Anterior cingulate cortex (tissue), 58 donors: ENCODE measurements at regions not wholly inside any gene's neighbourhood (a gene's known extent, or its start where the extent isn't known, plus 50 kb on each side); places are given as distances from the start of the nearest gene placed in this dataset.

Experiments used
- DNase-seq, 58 donors: peaks; one replicate each; lab custom pipeline; 2025; lab: John Stamatoyannopoulos, UW

DNA sequence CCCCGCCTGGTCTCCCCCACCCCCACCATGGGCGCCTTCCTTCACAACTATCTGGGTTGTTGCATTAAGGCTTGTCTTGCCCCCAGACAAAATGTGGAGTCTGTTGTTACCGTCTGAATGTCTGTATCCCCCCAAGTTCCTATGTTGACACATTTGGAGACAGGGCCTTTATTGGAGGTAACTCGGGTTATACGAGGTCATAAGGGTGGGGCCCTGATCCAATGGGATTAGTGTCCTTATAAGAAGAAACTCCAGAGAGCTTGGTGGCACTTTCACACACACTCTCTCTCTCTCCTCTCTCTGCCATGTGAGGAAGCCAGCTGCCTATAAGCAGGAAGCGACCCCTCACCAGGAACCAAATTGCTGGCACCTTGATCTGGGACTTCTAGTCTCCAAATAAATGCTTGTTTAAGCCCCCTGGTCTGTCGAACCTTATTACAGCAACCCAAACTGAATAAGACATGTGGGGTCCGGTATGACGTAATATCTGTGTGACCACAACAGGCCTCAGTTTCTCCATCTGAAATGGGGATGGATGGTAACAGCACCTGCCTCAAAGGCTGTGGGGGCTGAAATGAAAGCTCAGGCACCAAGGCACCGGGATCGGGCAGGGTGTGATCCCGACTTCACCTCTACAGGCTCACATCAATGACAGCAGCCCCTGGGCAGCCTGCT, 222.3 kb downstream of the CTTN start:
- no peak for DNase-seq

DNA sequence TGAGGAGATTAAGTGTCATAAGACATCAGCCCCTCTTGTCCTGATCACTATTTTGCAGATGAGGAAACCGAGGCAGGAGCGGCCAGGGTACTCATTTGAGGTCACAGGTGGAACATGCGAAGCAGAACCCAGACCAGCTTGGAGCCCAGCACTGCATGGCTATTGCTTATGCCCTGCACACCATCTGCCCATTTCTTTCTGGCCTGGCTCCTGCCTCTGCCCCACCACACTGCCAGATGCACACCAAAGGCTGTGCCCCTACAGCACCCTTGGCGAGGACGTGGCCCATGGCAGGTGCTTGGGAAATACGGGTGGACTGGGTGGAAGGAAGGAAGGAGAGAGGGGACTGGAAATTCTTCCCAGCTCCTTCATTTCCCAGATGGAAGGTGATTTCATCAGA, 222.9 kb downstream of the CTTN start:
- DNase-seq, result no peak

DNA sequence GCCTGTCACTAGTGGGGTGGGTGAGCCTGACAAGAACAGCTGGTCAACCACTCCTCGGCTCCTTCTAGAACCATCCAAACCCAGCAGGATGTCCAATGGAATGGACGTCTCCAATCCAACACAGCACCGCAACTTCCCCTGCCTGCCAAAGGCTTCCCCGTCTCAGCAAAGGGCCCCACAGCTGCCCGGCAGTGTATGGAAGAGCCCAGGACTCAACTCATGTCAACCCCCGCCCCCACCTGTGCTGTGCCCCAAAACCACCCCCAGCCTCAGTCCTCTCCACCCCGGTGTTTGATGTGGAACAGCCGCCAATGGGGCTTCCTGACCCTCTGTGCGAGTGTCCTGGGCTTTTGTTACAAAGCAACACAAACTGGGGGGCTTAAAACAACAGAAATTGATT, 223.8 kb downstream of the CTTN start:
- no peak for DNase-seq

DNA sequence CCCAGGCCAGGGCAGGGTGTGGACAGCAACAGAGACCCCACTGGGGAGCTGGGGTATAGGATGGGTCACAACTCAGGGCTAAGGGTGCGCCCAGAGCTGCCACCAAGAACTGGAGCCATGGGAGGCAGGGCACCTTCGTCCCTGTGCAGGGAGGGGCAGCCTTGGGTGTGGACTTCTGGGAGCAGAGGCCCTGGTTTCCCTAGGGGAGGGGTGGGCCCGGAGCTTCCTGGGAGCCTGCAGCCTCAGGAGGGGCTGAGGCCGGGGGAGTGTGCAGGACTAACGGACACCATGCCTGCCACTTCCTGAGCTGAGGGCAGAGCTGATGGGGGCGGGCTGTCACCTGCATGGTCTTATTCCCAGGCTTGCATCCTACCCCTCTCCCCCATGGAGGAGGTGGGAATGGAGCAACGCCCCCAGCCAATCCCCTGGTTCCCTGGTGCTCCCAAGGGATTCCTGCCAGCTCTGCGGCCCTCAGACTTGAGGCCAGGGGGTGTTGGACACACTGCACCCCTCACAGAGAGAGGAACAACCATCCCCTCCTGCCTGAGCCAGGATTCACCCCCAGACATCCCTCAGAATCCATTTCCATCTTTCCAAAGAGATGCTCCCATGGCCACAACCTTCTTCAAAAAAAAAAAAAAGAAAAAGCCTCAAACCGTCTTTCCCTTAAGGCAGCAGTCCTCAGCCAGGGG, 225.7 kb downstream of the CTTN start:
- DNase-seq, result no peak

DNA sequence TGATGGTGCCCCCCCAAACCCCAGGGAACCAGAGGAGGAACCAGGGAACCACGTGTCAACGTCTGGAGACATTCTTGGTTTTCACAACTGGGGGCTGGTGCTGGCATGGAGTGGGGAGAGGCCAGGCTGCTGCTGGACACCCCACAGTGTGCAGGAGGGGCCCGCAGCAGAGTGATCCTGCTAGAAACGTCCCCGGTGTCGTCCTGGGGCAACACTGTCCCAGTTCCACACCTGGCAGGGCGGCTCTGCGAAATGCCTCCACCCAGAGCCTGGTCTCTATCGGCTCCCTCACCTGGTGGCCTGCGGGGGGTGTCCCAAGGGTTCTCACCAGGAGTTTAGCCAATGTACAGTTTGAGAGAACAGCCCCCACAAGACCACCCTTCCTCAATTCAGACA, 226.3 kb downstream of the CTTN start:
- no peak for DNase-seq

DNA sequence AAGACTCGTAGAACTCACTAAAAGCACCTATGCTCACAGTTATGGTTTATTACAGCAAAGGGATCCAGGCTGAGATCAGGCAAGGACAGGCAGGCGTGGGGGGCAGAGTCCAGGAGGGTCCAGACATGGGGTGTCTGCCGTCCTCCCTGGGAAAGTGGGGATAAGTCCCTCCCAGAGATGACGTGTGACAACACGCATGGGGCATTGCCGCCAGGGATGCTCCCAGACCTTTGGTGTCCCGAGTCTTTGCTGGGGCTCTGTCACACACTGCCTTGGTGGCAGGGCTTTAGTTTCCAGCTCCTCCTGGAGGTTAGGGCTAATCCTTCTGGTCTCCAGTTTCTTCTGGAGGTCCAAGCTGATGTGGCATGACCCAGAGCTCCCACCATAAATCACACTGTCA, 226.7 kb downstream of the CTTN start:
- no peak for DNase-seq

DNA sequence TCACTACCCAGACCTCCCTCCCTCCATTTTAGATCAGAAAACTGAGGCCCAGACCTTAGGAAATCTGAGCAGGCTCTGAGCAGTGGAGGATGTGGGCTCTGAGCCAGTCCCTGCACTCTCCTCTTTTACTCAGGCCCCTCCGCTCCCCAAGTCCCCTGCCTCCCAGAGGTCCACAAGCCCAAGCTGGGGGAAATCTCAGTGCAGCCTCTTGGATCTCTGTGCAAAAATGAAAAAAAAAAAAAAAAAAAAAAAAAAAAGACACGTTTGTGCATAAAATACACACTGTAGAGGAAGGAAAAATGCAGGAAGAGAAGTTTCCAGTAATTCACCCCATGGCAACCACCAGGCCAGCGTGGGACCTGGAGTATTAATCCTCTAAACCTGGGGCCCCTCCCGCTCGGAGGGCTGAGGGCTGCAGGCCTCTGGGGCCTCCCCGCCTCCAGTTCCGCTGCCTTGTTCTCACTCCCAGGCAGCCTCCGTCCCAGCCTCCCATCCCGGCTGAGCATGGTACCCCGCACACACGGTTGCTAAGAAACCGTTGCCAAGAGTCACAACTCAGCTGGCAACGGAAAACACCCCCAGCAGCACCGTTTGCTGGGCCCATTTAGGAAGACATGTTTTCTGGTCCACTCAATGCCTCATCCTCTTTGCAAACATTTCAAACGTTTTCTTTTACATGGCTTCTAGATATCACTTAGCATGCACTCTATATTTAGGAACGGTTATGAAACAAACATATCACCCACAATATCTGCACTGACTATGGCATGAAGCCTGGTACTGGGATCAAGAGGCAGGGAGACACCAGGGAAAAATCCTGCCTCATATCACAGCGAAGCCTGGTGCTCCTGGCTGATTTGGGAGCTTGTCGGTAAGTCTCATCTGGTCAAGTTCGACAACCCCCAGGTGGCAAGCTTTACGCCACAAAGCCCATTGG, 227.5 kb downstream of the CTTN start:
- peak in 44 of 58 donors; percentile 14 to 83 (median 60) for DNase-seq

DNA sequence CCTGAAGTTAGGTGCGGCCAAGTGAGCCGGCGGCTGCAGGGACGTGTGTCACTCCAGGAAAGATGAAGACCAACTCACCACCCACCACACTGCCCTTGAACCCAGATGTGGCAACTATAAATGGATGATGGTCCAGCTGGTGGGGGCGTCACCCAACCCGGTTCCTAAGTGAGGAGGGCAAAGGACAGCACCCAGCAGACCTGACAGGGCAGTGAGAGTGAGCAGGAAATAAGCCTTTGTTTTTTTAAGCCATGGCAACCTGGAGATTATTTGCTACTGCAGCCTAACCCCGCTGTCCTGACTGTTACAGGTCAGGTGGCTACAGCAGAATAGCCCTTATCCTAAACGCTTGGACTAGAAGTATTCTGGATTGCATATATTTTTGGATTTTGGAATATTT, 228.9 kb downstream of the CTTN start:
- DNase-seq, result no peak

DNA sequence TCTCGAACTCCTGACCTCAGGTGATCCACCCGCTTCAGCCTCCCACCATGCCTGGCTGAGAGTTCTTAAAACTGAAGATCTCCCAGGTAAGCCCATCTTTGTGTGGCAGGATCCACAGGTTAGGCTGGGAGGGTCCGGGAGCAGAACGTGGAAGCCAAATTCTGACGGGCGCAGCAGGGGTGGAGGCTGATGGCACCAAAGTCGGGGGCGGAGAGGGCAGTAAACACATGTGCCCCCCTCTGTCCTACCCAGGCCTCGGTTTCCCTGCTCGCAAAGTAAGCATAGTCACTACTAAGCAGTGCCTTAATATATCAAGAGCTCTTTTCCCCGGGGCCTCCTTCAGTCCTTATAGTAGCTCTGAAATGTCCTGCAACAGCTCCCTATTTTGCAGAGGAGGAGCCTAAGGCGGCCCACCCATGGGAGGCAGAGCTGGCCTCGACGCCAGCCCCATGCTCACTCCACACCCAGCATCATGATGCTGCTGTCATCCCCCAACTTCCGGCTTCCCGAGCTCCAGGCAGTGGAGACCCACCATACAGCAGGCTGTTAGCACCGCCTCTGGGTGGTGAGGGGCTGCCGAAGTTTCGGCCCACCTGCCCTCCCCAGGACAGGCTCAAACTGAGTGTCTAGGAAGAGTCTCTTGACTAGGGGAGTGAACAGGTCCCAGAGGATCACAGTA, 230.0 kb downstream of the CTTN start:
- peak in 2 of 58 donors; percentile 43 to 66 for DNase-seq

DNA sequence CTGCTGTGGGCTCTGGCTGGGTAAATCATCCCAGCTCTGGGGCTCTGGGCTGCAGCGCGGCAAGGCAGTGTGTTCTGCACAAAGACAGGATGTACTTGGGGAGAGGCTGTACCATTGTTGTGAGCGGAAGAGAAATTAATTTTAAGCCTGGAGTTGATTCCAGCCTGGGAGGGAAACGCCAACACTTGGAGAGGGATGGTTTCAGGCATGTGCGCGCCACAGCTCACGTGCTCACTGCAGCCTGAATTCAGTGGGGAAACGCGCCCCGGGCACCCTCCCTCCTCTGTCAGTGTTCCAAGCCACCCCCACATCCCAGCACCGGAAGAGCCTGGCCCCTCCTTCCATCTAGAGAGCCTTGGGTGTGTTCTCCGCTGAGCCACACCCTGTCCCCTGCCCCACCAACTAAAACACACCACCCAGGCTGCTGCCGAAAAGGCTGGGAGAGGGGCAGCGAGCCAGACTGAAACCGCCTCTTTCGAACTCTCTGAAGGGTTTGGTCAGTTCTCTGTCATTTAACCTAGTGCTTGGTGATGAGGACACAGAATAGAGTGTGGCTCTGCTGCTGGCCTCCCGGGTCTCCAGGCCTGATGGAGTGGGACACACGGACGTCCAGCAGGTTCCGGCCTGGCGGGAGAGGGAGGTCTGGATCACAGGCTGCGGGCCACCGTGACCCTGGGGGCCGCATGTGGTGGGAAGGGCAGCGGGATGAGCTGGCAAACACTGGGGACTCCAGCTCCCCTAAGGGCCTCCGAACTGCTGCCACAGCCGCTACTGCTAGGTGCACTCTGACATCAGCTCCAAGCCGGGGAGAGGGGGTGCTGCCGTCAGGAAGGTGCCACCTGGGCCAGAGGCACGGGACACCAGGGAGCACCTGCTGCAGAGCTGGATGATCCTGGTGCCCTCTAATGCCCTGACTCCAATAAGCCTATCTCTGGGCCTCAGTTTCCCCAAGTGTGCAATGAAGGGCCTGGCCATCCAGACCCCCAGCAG, 230.8 kb downstream of the CTTN start:
- peak in 43 of 58 donors; percentile 11 to 85 (median 50) for DNase-seq

DNA sequence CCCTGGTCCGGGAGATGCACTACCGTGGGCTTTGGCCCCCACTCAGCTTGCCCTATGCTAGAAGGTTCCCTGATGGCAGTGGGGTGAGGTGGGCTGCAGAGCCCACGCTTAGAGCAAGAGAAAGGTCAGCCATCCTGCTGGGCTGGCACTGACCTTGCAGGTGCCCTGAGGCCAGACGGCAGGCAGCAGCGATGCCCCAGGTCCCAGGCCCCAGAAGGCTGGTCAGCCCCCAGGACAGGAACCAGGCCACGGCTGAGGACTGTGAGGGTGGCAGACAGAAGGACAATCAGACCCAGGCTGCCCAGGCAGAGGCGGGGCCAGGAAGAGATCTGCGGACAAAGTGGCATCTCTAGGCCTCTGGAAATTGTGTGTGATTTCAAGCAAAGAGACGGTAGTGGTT, 231.7 kb downstream of the CTTN start:
- no peak for DNase-seq

DNA sequence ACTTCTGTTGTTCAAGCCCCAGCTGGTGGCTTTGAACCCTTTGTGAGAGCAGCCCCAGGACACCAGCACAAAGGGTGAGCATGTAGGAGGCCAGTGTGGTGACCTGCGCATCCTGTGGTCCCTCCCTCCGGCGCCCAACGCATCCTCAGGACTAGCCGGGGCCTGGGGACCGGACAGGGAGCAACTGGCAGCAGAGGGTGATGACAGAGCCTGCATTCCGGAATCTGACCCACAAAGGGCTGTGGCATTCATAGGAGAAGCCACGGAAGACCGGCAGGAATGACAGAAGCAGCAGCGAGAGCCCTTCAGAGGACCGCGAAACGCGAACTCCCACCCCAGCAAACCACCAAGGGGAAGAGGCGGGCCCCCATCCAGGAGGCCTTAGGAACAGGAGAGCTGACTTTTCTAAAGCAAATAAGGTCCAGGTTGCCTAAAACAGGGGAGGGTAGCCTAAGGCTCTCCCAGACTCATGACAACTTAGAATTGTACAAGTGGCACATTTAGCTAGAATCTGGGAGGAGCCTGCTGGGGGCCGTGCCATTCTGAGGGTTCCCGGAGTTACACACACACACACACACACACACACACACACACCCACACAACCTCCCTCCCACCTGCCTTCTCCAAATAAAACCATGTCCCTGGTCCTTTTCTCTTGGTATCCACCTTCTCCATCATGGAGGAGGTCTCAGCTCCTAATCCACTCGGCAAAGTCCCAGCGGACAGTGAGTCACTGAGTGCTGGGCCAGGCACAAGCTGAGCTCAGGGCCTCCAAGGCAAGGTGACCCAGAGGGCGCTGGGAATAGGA, 232.7 kb downstream of the CTTN start:
- DNase-seq, result peak in 8 of 58 donors; percentile 16 to 51 (median 33)

DNA sequence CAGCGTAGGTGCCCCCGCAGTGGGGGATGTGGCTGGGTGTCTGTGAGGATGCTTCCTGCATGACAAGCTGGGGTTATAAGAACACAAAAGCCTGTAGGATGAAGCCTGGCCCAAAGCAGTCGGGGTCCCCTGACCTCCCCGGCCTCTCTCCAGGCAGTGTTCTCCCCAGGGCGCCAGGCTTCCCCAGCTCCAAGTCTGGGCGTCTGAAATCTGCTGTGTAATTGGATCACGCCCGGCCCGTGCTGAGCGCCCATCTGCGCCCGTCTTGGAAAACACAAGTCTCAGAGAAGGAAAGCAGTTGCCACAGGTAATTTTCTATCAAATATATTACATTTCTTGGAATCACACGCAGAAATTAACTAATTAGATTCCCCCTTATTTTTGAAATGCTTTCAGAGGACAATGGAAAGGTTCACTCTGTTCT, 233.3 kb downstream of the CTTN start:
- peak in 2 of 58 donors; percentile 23 to 51 for DNase-seq

DNA sequence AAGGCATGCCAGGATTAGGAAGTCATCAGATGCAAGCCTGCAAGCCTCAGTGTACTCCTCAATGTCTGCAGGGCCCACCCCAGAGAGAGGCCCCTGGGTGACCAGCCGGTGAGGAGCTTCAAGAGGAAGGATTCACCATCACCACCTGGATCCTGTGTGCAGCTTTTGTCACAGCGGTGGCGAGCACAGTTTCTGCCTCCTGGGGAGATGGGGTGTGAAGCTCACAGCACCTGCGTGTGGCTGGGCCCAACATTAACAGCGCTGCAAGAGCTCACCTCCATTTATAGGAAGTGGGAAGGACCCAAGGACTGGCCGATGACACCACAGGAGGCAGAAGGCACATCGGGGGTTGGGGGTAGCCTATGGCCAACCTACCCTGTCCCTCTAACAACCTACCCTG, 235.3 kb downstream of the CTTN start:
- DNase-seq, result no peak

DNA sequence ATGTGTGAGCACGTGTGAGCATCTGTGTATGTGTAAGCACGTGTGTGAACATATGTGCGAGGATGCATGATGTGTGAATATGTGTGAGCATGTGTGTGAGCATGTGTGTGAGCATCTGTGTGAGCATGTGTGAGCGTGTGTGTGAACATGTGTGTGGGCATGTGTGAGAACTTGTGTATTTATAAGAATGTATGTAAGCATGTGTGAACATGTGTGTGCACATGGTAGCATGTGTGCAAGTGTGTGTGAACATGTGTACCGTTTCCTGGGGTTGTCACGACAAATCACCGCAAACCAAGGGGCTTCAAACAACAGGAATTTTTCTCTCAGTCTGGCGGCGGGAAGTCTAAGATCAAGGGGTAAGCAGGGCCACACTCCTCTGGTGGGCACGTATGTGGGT, 238.3 kb downstream of the CTTN start:
- DNase-seq, result no peak

DNA sequence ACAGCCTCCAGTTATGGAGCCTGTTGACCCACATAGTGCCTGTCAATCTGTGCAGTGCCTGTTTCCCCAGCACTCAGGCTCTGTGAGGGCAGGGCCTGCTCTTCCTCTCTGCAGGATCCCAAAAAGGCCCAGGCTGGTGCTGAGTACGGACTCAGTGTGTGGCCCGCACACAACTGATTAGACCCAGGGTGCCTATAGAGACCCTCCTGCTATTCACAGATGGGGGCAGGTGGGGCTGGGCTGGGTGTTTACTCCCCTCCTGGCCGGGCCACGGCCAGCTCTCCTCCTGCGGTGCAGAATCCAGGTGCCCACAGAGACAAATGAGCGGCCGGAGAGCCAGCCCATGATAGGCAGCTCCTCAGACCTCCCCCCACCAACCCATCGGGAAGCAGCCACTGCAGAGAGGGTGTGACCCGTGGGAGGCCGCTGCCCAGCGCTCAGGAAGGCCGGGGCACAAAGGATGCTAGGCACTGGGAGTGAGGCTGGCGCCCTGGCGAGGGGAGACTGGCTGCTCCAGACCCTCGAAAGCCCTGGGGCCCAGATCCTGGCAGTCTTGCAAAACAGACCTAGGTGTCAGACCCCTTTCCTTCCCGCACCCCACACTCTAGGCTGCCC, 239.0 kb downstream of the CTTN start:
- DNase-seq, result no peak

DNA sequence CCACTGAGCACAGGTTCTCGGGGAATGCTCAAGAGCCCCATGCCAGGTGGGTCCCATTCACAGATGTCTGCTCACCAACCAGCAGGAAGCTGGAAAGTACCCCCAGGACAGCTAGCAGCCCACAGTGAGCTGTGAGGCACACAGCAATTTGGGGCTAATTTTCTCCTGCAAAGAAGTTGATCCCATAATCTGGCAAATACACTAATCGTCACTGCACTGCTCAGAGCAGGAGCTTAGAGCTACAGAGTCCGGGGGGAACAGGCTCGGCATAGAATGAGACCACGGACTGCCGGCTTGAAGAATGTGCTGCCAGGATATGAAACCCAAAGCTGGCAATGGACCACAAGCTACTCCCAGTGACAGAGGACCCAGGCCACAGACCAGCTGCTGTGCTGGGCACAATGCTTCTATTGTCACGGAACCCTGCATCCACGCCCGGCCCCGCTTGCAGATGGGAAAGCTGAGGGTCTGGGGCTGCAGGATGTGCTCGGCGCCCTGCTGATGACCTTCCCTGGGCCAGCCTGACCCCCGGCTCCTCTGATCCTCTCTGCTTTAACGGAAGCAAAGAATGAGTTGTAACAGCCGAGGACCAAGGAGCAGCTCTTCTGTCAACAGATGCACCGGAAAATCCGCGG, 239.7 kb downstream of the CTTN start:
- DNase-seq, result peak in 45 of 58 donors; percentile 6 to 80 (median 51)

DNA sequence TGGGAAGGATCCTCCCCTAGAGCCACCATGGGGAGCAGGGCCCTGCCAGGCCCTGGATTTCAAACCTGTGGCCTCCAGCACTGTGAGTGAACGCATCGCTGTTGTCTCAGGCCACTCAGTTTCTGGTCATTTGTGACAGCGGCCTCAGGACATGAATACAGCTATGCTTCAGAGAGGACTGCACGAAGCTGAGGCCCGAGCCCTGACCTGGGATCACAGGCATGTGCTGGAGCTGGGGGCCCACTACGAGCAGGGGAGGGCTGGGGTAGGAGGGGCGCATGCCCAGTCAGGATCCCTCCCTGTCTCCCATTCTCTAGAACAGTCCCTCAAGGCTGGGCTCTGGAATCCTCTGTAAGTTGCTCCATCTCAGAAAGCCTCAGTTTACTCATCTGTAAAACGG, 242.1 kb downstream of the CTTN start:
- DNase-seq, result no peak
